Prostate gland (tissue), 2 donors: ENCODE measurements at regions not wholly inside any gene's neighbourhood (a gene's known extent, or its start where the extent isn't known, plus 50 kb on each side); places are given as distances from the start of the nearest gene placed in this dataset.

ENCODE experiments used
- POLR2A ChIP-seq: fragments of 450-650 bp; IDR thresholded peaks from one replicate; pipeline ENCODE4 v1.6.1; 2016; ENCODE audit warnings: antibody characterized with exemption, mild to moderate bottlenecking
- TF ChIP-seq, protein P1 (sequence below), 4 experiments: fragments of 200-600 bp in 2 of 4; fragments of 450-650 bp in 2 of 4; sonication (generic) in 2 of 4; IDR thresholded peaks; 1 replicate in 3 of 4; 2 replicates in 1 of 4; pipeline ENCODE4 v1.5.1; 2016 to 2019; ENCODE audit warnings: antibody characterized with exemption in 4 of 4, mild to moderate bottlenecking in 2 of 4, moderate library complexity in 2 of 4

GRCh38 chr17:33383488-33384023 lies 90.5 kb upstream of the ASIC2 start:
- TF ChIP-seq, protein P1, sequence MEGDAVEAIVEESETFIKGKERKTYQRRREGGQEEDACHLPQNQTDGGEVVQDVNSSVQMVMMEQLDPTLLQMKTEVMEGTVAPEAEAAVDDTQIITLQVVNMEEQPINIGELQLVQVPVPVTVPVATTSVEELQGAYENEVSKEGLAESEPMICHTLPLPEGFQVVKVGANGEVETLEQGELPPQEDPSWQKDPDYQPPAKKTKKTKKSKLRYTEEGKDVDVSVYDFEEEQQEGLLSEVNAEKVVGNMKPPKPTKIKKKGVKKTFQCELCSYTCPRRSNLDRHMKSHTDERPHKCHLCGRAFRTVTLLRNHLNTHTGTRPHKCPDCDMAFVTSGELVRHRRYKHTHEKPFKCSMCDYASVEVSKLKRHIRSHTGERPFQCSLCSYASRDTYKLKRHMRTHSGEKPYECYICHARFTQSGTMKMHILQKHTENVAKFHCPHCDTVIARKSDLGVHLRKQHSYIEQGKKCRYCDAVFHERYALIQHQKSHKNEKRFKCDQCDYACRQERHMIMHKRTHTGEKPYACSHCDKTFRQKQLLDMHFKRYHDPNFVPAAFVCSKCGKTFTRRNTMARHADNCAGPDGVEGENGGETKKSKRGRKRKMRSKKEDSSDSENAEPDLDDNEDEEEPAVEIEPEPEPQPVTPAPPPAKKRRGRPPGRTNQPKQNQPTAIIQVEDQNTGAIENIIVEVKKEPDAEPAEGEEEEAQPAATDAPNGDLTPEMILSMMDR (IDR thresholded peaks at IDR 0.05), result no peak
- no peak for TF ChIP-seq POLR2A
